Iris pigment epithelial cell (primary cell): ENCODE measurements at regions not wholly inside any gene's neighbourhood (a gene's known extent, or its start where the extent isn't known, plus 50 kb on each side); places are given as distances from the start of the nearest gene placed in this dataset.

Experiments used
- DNase-seq: peaks from one replicate; pipeline ENCODE4 v3.0.0-alpha.2; 2011; ENCODE audit warnings: low read depth

- no peak for DNase-seq
Observed at GRCh38 chr3:36282766-36283165, 97.5 kb upstream of the STAC start.

- no peak for DNase-seq
Observed at GRCh38 chr3:36295296-36295695, 85.0 kb upstream of the STAC start.

DNA sequence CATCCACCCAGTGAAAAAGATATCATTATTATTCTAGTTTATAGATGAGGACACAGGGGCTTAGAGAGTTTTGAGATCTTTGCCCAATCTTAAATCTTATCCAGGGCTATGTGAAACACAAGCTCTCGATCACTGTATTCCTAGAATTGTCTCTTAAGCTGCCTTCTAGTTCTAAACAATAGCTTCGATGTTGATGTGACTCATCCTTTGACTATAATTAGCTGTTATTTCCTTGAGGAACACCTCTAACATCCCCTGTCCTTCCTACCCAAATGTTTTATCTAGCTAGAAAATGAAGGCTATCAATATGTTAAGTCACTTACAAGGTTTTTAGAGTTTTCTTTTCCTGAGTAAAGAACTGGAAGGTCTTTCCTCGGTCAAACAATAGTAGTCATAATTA is 83.1 kb upstream of the STAC start:
- DNase-seq = no peak

DNA sequence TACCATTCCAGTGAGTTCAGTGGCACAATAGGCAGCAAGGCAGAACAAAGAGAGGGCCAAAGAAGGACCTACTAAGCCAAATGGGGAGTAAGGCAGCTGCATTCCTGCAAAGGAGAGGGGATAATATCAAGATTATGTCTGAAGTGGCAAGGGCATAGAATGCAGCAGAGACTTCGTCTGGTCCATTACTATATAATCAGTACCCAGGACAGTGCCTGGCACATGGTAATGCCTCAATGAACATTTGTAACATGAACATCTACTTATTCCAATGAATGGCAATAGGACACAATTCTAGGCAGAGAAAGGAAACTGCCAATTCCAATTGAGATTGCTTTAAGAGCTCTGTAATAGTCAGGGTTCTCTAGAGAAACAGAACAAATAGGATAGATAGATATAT is 82.1 kb upstream of the STAC start:
- DNase-seq = no peak

DNA sequence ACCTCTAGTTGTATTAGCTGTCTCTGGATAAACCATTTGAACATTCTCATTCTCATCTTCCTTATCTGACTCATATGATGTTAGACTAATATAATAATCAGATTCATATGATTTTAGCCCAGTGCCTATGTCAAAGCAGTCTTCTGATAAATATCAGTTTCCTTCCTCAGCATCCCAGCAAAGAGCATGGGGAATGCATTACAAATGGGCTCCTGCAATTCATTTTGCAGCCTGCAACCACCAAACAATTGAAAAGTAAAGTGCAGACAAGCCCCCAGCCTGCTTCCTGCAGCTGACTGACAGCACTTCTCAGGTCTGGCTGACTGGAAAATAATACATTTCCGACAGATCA is 78.2 kb upstream of the STAC start:
- DNase-seq = no peak

- DNase-seq = no peak
Observed at GRCh38 chr3:36302626-36303025, 77.7 kb upstream of the STAC start.

GRCh38 chr3:36303286-36303685 is 77.0 kb upstream of the STAC start:
- DNase-seq = no peak

- DNase-seq = no peak
Observed at GRCh38 chr3:36305929-36306520, 74.3 kb upstream of the STAC start.

GRCh38 chr3:36309092-36309491 is 71.2 kb upstream of the STAC start:
- DNase-seq = no peak

GRCh38 chr3:36312351-36312750 is 68.0 kb upstream of the STAC start:
- no peak for DNase-seq

GRCh38 chr3:36317915-36318314 is 62.4 kb upstream of the STAC start:
- no peak for DNase-seq

DNA sequence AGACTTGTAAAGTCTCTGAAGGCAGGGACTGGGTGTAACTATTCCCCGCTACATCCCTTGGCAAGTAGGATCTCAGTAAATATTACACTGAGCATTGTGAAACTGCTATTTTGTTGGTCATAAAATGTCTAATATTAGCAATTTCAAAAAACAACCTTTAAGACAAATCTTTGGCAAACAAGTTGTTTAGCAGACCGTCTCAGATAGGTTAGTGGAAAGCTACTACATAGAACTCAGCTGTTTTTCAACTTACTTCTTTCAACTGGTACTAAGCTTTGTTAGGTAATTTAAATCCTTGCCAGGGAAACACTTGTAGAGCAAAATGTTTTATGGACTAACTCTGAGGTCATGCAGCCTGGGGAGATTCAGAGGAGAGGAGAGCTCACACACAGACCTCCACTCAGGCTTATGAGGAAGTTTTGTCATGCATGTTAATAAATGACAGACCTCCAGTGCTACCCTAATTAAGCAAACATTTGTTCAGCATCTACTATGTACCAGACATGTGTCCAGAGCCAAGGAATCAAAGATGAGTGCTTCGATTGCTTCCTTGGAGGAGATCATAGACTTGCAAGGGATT is 61.6 kb upstream of the STAC start:
- no peak for DNase-seq

- no peak for DNase-seq
Observed at GRCh38 chr3:36319680-36320079, 60.6 kb upstream of the STAC start.
